HG02943 (cell line): ENCODE measurements at regions not wholly inside any gene's neighbourhood (a gene's known extent, or its start where the extent isn't known, plus 50 kb on each side); places are given as distances from the start of the nearest gene placed in this dataset.

Source experiments
- ATAC-seq: cut with Tn5 transposase; IDR thresholded peaks from one replicate; pipeline ENCODE4 v1.9.1; 2021; ENCODE audit warnings: mild to moderate bottlenecking, low read depth, moderate library complexity; ENCODE audit not compliant: unreplicated experiment

- ATAC-seq = no peak
These were observed 231.1 kb upstream of the ARHGAP24 start for GRCh38 chr4:85243857-85244256.

- ATAC-seq = no peak
These were observed 230.3 kb upstream of the ARHGAP24 start for GRCh38 chr4:85244638-85245037.

GRCh38 chr4:85246055-85246454 lies 228.9 kb upstream of the ARHGAP24 start:
- ATAC-seq = no peak

- ATAC-seq = no peak
These were observed 224.1 kb upstream of the ARHGAP24 start for GRCh38 chr4:85250852-85251251.

GRCh38 chr4:85257817-85258370 lies 217.1 kb upstream of the ARHGAP24 start:
- ATAC-seq = no peak

GRCh38 chr4:85260064-85260463 lies 214.9 kb upstream of the ARHGAP24 start:
- no peak for ATAC-seq

GRCh38 chr4:85265234-85265633 lies 209.7 kb upstream of the ARHGAP24 start:
- ATAC-seq = no peak

GRCh38 chr4:85268188-85268587 lies 206.8 kb upstream of the ARHGAP24 start:
- ATAC-seq = no peak

- no peak for ATAC-seq
These were observed 206.0 kb upstream of the ARHGAP24 start for GRCh38 chr4:85268961-85269360.

GRCh38 chr4:85274955-85275354 lies 200.0 kb upstream of the ARHGAP24 start:
- ATAC-seq = no peak

- no peak for ATAC-seq
These were observed 194.0 kb upstream of the ARHGAP24 start for GRCh38 chr4:85280963-85281362.

GRCh38 chr4:85291226-85291625 lies 183.7 kb upstream of the ARHGAP24 start:
- no peak for ATAC-seq

GRCh38 chr4:85298037-85298436 lies 176.9 kb upstream of the ARHGAP24 start:
- ATAC-seq = no peak

GRCh38 chr4:85302193-85302736 lies 172.7 kb upstream of the ARHGAP24 start:
- ATAC-seq = no peak

GRCh38 chr4:85302756-85303155 lies 172.2 kb upstream of the ARHGAP24 start:
- no peak for ATAC-seq

- ATAC-seq = no peak
These were observed 156.5 kb upstream of the ARHGAP24 start for GRCh38 chr4:85318415-85318814.

GRCh38 chr4:85358831-85359230 lies 116.1 kb upstream of the ARHGAP24 start:
- no peak for ATAC-seq

GRCh38 chr4:85362550-85362949 lies 112.4 kb upstream of the ARHGAP24 start:
- no peak for ATAC-seq

GRCh38 chr4:85367815-85368214 lies 107.1 kb upstream of the ARHGAP24 start:
- no peak for ATAC-seq

- no peak for ATAC-seq
These were observed 106.7 kb upstream of the ARHGAP24 start for GRCh38 chr4:85368240-85368639.

- ATAC-seq = no peak
These were observed 106.0 kb upstream of the ARHGAP24 start for GRCh38 chr4:85368932-85369331.

- ATAC-seq = no peak
These were observed 105.1 kb upstream of the ARHGAP24 start for GRCh38 chr4:85369703-85370380.
